ENCODE measurements at regions not wholly inside any gene's neighbourhood (a gene's known extent, or its start where the extent isn't known, plus 50 kb on each side); places are given as distances from the start of the nearest gene placed in this dataset.

DNA sequence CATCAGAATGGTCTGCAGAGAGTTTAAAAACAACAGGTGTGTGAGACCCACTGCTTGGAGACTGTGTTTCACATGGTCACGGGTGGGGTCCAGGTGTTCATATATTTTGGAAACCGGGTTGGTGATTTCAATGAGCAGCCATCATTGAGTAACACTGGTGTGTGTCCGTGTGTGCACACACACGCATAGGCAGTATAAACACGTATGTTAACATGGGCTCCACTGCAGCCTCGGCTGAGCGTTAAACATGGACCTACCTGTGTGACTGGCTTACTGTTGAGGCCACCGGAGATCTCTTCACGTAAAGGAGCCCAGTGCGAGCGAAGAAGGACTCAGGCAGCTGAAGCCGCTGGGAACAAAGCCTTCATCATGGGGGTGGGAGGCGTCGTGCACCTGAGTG is 56.9 kb upstream of the TLR3 start:
- Histone ChIP-seq H3K4me2 (replicated peaks; ENCODE audit: low read depth, low read length, poor library complexity, severe bottlenecking) (no peak overlapping the region), H3K79me2 (ENCODE audit: control insufficient read depth, insufficient read depth, low read length) (no peaks in the 10 kb centered on the region), H3K4me3 (ENCODE audit: control extremely low read depth in 1 of 5, extremely low read depth in 1 of 5, insufficient read depth in 1 of 5, low read depth in 2 of 5, low read length in 4 of 5) (no peak overlapping the region), H2AFZ (ENCODE audit: insufficient read depth, low read depth, low read length, poor library complexity, severe bottlenecking) (no peak overlapping the region), H4K20me1 (ENCODE audit: control insufficient read depth, insufficient read depth, low read length, poor library complexity, severe bottlenecking) (no peaks in the 10 kb centered on the region), H3K4me1 (ENCODE audit: control insufficient read depth in 2 of 2, insufficient read depth in 2 of 2, low read length in 2 of 2) (no peaks in the 10 kb centered on the region), H3K27ac (ENCODE audit: low read length in 2 of 2) (no peak overlapping the region), H3K9ac (ENCODE audit: low read length) (no peak overlapping the region), H3K36me3 (replicated peaks in 1 of 2; ENCODE audit: control extremely low read depth in 1 of 2, control insufficient read depth in 1 of 2, extremely low read depth in 1 of 2, insufficient read depth in 2 of 2, low read length in 1 of 2) (no peaks in the 10 kb centered on the region), H3K9me3 (ENCODE audit: control extremely low read depth in 1 of 3, control insufficient read depth in 2 of 3, insufficient read depth in 1 of 3, low read length in 2 of 3) (peaks cover 0 to 3% (median 0%) of the 10 kb centered on the region in 3 donors), H3K27me3 (replicated peaks in 1 of 4; ENCODE audit: control extremely low read depth in 1 of 4, control insufficient read depth in 3 of 4, insufficient read depth in 4 of 4, low read length in 3 of 4) (peaks cover 0 to 5% (median 0%) of the 10 kb centered on the region in 4 experiments)
- POLR2A ChIA-PET = no interaction called here
- Mint-ChIP-seq H3K4me1 (no peaks in the 10 kb centered on the region), H3K9me3 (ENCODE audit: insufficient read depth) (no peaks in the 10 kb centered on the region), H3K4me3 (no peak overlapping the region), H3K27ac (no peak overlapping the region), H3K27me3 (peaks cover 27% of the 10 kb centered on the region)
- intact Hi-C loops (cut with micrococcal nuclease) = no loop called here
- 95% methylated on average over 13 of the region's 14 CpGs for WGBS (ENCODE audit: insufficient coverage)
- CTCF ChIA-PET = no interaction called here
- ATAC-seq (ENCODE audit: low read depth) (no peak), DNase-seq (no peak)
- TF ChIP-seq EZH2 (IDR thresholded peaks at IDR 0.05; ENCODE audit: borderline replicate concordance, insufficient read depth, low read depth, low read length, poor library complexity, severe bottlenecking) (no peak), CTCF (IDR thresholded peaks at IDR 0.05) (no peak)

DNA sequence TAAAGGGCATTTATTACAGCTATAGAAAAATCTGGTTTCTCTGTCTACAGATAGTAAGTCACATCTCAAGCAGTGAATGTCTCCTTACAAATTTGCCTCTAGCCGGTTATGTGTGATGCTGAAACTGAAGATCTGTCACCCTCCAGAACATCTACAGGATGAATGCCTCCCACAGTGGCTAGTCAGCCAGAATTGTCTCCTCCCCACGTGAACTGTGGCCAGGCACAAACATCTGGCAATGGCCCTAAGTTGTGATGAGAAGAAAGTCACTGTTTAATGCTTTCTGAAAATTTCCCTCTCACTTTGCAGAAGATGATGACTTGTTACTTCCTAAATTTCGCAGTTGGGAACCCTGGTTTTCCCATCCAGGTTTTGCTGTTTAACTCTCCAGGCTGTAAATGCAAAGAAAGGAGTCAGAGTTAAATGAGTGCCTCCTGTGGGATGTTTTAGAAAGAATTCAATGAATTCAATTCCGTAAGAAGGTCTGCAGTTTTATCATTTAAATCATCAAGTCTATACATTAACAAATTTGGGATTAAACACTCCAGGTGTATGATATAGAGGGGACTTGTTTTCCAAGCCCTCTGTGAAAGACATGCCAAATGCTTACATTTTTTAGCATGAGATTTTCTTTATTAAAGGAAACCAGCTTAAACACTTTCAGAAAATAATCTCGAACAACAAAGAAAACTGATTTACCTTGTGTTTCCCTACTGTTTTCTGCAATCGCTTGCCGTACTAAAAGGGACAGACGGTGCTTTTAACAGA is 55.4 kb upstream of the TLR3 start:
- Mint-ChIP-seq H3K4me1 (no peaks in the 10 kb centered on the region), H3K27me3 (peaks cover 24% of the 10 kb centered on the region), H3K27ac (no peak overlapping the region), H3K4me3 (no peak overlapping the region), H3K9me3 (ENCODE audit: insufficient read depth) (no peaks in the 10 kb centered on the region)
- H4K20me1 ChIP-seq (ENCODE audit: control insufficient read depth, insufficient read depth, low read length, poor library complexity, severe bottlenecking) = no peaks in the 10 kb centered on the region
- H3K9ac ChIP-seq (ENCODE audit: low read length) = no peak overlapping the region
- ATAC-seq (ENCODE audit: low read depth) (no peak), DNase-seq (no peak)
- WGBS (ENCODE audit: insufficient coverage) = 50% methylated on average over 2 of the region's 8 CpGs
- no peak overlapping the region for H2AFZ ChIP-seq (ENCODE audit: insufficient read depth, low read depth, low read length, poor library complexity, severe bottlenecking)
- TF ChIP-seq EZH2 (IDR thresholded peaks at IDR 0.05; ENCODE audit: borderline replicate concordance, insufficient read depth, low read depth, low read length, poor library complexity, severe bottlenecking) (no peak), CTCF (IDR thresholded peaks at IDR 0.05) (no peak)
- H3K4me1 ChIP-seq (ENCODE audit: control insufficient read depth in 2 of 2, insufficient read depth in 2 of 2, low read length in 2 of 2) = no peaks in the 10 kb centered on the region
- no peak overlapping the region for H3K27ac ChIP-seq (ENCODE audit: low read length in 2 of 2)
- H3K4me2 ChIP-seq (replicated peaks; ENCODE audit: low read depth, low read length, poor library complexity, severe bottlenecking) = no peak overlapping the region
- CTCF ChIA-PET = no interaction called here
- intact Hi-C loops (cut with micrococcal nuclease) = no loop called here
- H3K79me2 ChIP-seq (ENCODE audit: control insufficient read depth, insufficient read depth, low read length) = no peaks in the 10 kb centered on the region
- H3K9me3 ChIP-seq (ENCODE audit: control extremely low read depth in 1 of 3, control insufficient read depth in 2 of 3, insufficient read depth in 1 of 3, low read length in 2 of 3) = peaks cover 0 to 6% (median 0%) of the 10 kb centered on the region in 3 donors
- H3K36me3 ChIP-seq (replicated peaks in 1 of 2; ENCODE audit: control extremely low read depth in 1 of 2, control insufficient read depth in 1 of 2, extremely low read depth in 1 of 2, insufficient read depth in 2 of 2, low read length in 1 of 2) = no peaks in the 10 kb centered on the region
- no peak overlapping the region for H3K4me3 ChIP-seq (ENCODE audit: control extremely low read depth in 1 of 5, extremely low read depth in 1 of 5, insufficient read depth in 1 of 5, low read depth in 2 of 5, low read length in 4 of 5)
- POLR2A ChIA-PET = no interaction called here
- peaks cover 0 to 5% (median 0%) of the 10 kb centered on the region in 4 experiments for H3K27me3 ChIP-seq (replicated peaks in 1 of 4; ENCODE audit: control extremely low read depth in 1 of 4, control insufficient read depth in 3 of 4, insufficient read depth in 4 of 4, low read length in 3 of 4)
